ENCODE measurements at regions not wholly inside any gene's neighbourhood (a gene's known extent, or its start where the extent isn't known, plus 50 kb on each side); places are given as distances from the start of the nearest gene placed in this dataset.

GRCh38 chr12:14066021-14066420 lies 84.6 kb upstream of the GRIN2B start:
- TF ChIP-seq CTCF (IDR thresholded peaks at IDR 0.05) (no peak), POLR2AphosphoS5 (IDR thresholded peaks at IDR 0.05) (no peak)

Measured in esophagus muscularis mucosa (tissue), 3 donors.